ENCODE measurements at regions not wholly inside any gene's neighbourhood (a gene's known extent, or its start where the extent isn't known, plus 50 kb on each side); places are given as distances from the start of the nearest gene placed in this dataset.

- no peaks in the 10 kb centered on the region for H3K9me2 ChIP-seq (ENCODE audit: low read depth, low read length)
- H2AFZ ChIP-seq (ENCODE audit: low read length), result no peak overlapping the region
- no peak overlapping the region for H3K27ac ChIP-seq (ENCODE audit: low read depth, low read length, poor library complexity, severe bottlenecking)
- H3K4me3 ChIP-seq (ENCODE audit: low read depth, low read length, poor library complexity, severe bottlenecking), result no peak overlapping the region
- H4K20me1 ChIP-seq (ENCODE audit: insufficient read depth, low read length), result no peaks in the 10 kb centered on the region
- H3K27me3 ChIP-seq (ENCODE audit: insufficient read depth, low read length), result no peaks in the 10 kb centered on the region
- TF ChIP-seq EZH2 (IDR thresholded peaks at IDR 0.05; ENCODE audit: borderline replicate concordance, low read length), result no peak
- no peak for TF ChIP-seq CTCF (IDR thresholded peaks at IDR 0.05; ENCODE audit: low read length)
- H3K4me1 ChIP-seq (ENCODE audit: insufficient read depth, low read length, severe bottlenecking), result no peaks in the 10 kb centered on the region
- H3K9ac ChIP-seq (ENCODE audit: low read length), result no peak overlapping the region
- no peaks in the 10 kb centered on the region for H3K9me3 ChIP-seq (ENCODE audit: low read length)
- no peak overlapping the region for H3K4me2 ChIP-seq (ENCODE audit: low read length)
- no peaks in the 10 kb centered on the region for H3K36me3 ChIP-seq (ENCODE audit: insufficient read depth, low read length)
- no peaks in the 10 kb centered on the region for H3F3A ChIP-seq (ENCODE audit: insufficient read depth, low read length)
- H3K79me2 ChIP-seq (ENCODE audit: insufficient read depth, low read length), result no peaks in the 10 kb centered on the region
Observed at GRCh38 chr18:25725501-25725900, 364.9 kb downstream of the SS18 start.

GRCh38 chr18:25724997-25725396 lies 365.4 kb downstream of the SS18 start:
- Histone ChIP-seq H3K79me2 (ENCODE audit: insufficient read depth, low read length) (no peaks in the 10 kb centered on the region), H3F3A (ENCODE audit: insufficient read depth, low read length) (no peaks in the 10 kb centered on the region), H3K4me2 (ENCODE audit: low read length) (no peak overlapping the region), H3K9me3 (ENCODE audit: low read length) (no peaks in the 10 kb centered on the region), H3K27me3 (ENCODE audit: insufficient read depth, low read length) (no peaks in the 10 kb centered on the region), H3K4me1 (ENCODE audit: insufficient read depth, low read length, severe bottlenecking) (no peaks in the 10 kb centered on the region), H3K9me2 (ENCODE audit: low read depth, low read length) (no peaks in the 10 kb centered on the region), H2AFZ (ENCODE audit: low read length) (no peak overlapping the region), H3K27ac (ENCODE audit: low read depth, low read length, poor library complexity, severe bottlenecking) (no peak overlapping the region), H3K4me3 (ENCODE audit: low read depth, low read length, poor library complexity, severe bottlenecking) (no peak overlapping the region), H4K20me1 (ENCODE audit: insufficient read depth, low read length) (no peaks in the 10 kb centered on the region), H3K9ac (ENCODE audit: low read length) (no peak overlapping the region), H3K36me3 (ENCODE audit: insufficient read depth, low read length) (no peaks in the 10 kb centered on the region)
- no peak for TF ChIP-seq EZH2 (IDR thresholded peaks at IDR 0.05; ENCODE audit: borderline replicate concordance, low read length)
- TF ChIP-seq CTCF (IDR thresholded peaks at IDR 0.05; ENCODE audit: low read length), result no peak

GRCh38 chr18:25724121-25724520 lies 366.3 kb downstream of the SS18 start:
- no peaks in the 10 kb centered on the region for H3K9me3 ChIP-seq (ENCODE audit: low read length)
- no peak overlapping the region for H2AFZ ChIP-seq (ENCODE audit: low read length)
- no peaks in the 10 kb centered on the region for H3K27me3 ChIP-seq (ENCODE audit: insufficient read depth, low read length)
- no peaks in the 10 kb centered on the region for H4K20me1 ChIP-seq (ENCODE audit: insufficient read depth, low read length)
- no peak for TF ChIP-seq CTCF (IDR thresholded peaks at IDR 0.05; ENCODE audit: low read length)
- no peak for TF ChIP-seq EZH2 (IDR thresholded peaks at IDR 0.05; ENCODE audit: borderline replicate concordance, low read length)
- no peaks in the 10 kb centered on the region for H3K9me2 ChIP-seq (ENCODE audit: low read depth, low read length)
- H3F3A ChIP-seq (ENCODE audit: insufficient read depth, low read length), result no peaks in the 10 kb centered on the region
- H3K4me1 ChIP-seq (ENCODE audit: insufficient read depth, low read length, severe bottlenecking), result no peaks in the 10 kb centered on the region
- H3K36me3 ChIP-seq (ENCODE audit: insufficient read depth, low read length), result no peaks in the 10 kb centered on the region
- H3K4me2 ChIP-seq (ENCODE audit: low read length), result no peak overlapping the region
- H3K27ac ChIP-seq (ENCODE audit: low read depth, low read length, poor library complexity, severe bottlenecking), result no peak overlapping the region
- H3K9ac ChIP-seq (ENCODE audit: low read length), result no peak overlapping the region
- no peak overlapping the region for H3K4me3 ChIP-seq (ENCODE audit: low read depth, low read length, poor library complexity, severe bottlenecking)
- H3K79me2 ChIP-seq (ENCODE audit: insufficient read depth, low read length), result no peaks in the 10 kb centered on the region

Data from OCI-LY1 (cell line).